ENCODE measurements at regions not wholly inside any gene's neighbourhood (a gene's known extent, or its start where the extent isn't known, plus 50 kb on each side); places are given as distances from the start of the nearest gene placed in this dataset.

DNA sequence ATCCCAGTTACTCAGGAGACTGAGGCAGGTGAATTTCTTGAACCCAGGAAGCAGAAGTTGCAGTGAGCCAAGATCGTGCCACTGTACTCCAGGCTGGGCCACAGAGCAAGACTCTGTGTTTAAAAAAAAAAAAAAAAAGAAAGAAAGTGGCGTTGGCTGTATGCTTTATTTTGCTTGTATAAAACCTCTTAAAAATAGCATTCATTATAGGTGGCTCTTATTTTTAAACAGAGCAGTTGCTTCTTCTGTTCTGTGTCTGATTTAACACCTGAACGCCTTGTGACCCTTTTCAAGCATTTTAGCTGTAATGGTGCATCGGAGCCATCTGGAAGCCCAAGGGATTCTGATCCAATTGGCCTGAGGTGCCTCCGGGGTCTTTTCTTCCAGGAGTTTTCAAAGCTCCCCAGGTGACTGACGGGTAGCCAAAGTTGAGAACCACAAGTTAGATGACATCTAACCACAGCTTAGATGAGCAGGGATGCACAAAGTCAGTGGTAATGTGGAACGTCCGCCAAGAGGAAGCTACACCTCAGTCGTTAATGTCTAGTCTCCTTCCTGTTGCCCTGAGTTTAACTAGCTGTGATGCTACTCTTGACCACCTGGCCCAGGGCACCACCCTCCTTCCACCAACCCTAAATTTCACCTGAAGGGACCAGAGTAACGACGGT is 274.6 kb upstream of the KLF6 start:
- TF ChIP-seq POLR2A (IDR thresholded peaks at IDR 0.05): no peak
- TF ChIP-seq, protein P1, sequence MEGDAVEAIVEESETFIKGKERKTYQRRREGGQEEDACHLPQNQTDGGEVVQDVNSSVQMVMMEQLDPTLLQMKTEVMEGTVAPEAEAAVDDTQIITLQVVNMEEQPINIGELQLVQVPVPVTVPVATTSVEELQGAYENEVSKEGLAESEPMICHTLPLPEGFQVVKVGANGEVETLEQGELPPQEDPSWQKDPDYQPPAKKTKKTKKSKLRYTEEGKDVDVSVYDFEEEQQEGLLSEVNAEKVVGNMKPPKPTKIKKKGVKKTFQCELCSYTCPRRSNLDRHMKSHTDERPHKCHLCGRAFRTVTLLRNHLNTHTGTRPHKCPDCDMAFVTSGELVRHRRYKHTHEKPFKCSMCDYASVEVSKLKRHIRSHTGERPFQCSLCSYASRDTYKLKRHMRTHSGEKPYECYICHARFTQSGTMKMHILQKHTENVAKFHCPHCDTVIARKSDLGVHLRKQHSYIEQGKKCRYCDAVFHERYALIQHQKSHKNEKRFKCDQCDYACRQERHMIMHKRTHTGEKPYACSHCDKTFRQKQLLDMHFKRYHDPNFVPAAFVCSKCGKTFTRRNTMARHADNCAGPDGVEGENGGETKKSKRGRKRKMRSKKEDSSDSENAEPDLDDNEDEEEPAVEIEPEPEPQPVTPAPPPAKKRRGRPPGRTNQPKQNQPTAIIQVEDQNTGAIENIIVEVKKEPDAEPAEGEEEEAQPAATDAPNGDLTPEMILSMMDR (IDR thresholded peaks at IDR 0.05 in 8 of 11, conservative IDR thresholded peaks at IDR 0.05 in 3 of 11): no peak
